GM23248 (cell line): ENCODE measurements at regions not wholly inside any gene's neighbourhood (a gene's known extent, or its start where the extent isn't known, plus 50 kb on each side); places are given as distances from the start of the nearest gene placed in this dataset.

Source experiments
- DNase-seq: peaks from one replicate; pipeline ENCODE4 v3.0.0-alpha.2; 2015
- H2AFZ ChIP-seq: fragments of 200-600 bp; sonication (generic); 2 replicates; pipeline ENCODE4 v1.6.1; 2016; ENCODE audit warnings: antibody characterized with exemption
- H3F3A ChIP-seq: fragments of 200-600 bp; sonication (generic); 2 replicates; pipeline ENCODE4 v1.6.1; 2016; ENCODE audit warnings: mild to moderate bottlenecking, antibody characterized with exemption, mixed run types; ENCODE audit not compliant: insufficient read depth
- H3K27ac ChIP-seq: fragments of 200-600 bp; sonication (generic); 2 replicates; pipeline ENCODE4 v1.5.1; 2016; ENCODE audit warnings: mild to moderate bottlenecking
- H3K27me3 ChIP-seq: fragments of 200-600 bp; sonication (generic); replicated peaks from 2 replicates; pipeline ENCODE4 v1.6.1; 2016; ENCODE audit warnings: mild to moderate bottlenecking; ENCODE audit not compliant: insufficient read depth
- H3K36me3 ChIP-seq: fragments of 200-600 bp; sonication (generic); 2 replicates; pipeline ENCODE4 v1.6.1; 2016; ENCODE audit warnings: low read depth, mild to moderate bottlenecking
- H3K4me1 ChIP-seq: fragments of 200-600 bp; sonication (generic); 2 replicates; pipeline ENCODE4 v1.6.1; 2016; ENCODE audit warnings: mild to moderate bottlenecking; ENCODE audit not compliant: insufficient read depth
- H3K4me2 ChIP-seq: fragments of 200-600 bp; sonication (generic); one replicate; pipeline ENCODE4 v1.6.1; 2016; ENCODE audit warnings: mild to moderate bottlenecking; ENCODE audit not compliant: unreplicated experiment
- H3K4me3 ChIP-seq: fragments of 200-600 bp; sonication (generic); 2 replicates; pipeline ENCODE4 v1.5.1; 2016; ENCODE audit warnings: mild to moderate bottlenecking
- H3K79me2 ChIP-seq: fragments of 200-600 bp; sonication (generic); 2 replicates; pipeline ENCODE4 v1.6.1; 2016; ENCODE audit warnings: mild to moderate bottlenecking; ENCODE audit not compliant: insufficient read depth
- H3K9ac ChIP-seq: fragments of 200-600 bp; sonication (generic); 2 replicates; pipeline ENCODE4 v1.6.1; 2016; ENCODE audit warnings: mild to moderate bottlenecking
- H3K9me2 ChIP-seq: fragments of 200-600 bp; sonication (generic); 2 replicates; pipeline ENCODE4 v1.6.1; 2016; ENCODE audit warnings: mixed run types, mild to moderate bottlenecking, moderate library complexity; ENCODE audit not compliant: insufficient read depth
- H3K9me3 ChIP-seq: fragments of 200-600 bp; sonication (generic); one replicate; pipeline ENCODE4 v1.6.1; 2017; ENCODE audit warnings: low read depth
- H4K20me1 ChIP-seq: fragments of 200-600 bp; sonication (generic); 2 replicates; pipeline ENCODE4 v1.6.0; 2016; ENCODE audit not compliant: insufficient read depth
- EZH2 ChIP-seq: fragments of 200-600 bp; sonication (generic); IDR thresholded peaks from 2 replicates; pipeline ENCODE4 v1.6.1; 2018; ENCODE audit warnings: antibody characterized with exemption, mild to moderate bottlenecking; ENCODE audit not compliant: insufficient read depth, poor library complexity, severe bottlenecking
- EZH2phosphoT487 ChIP-seq: fragments of 200-600 bp; sonication (generic); IDR thresholded peaks from 2 replicates; pipeline ENCODE4 v1.6.1; 2018; ENCODE audit warnings: antibody characterized with exemption, moderate library complexity, mild to moderate bottlenecking, low read depth; ENCODE audit not compliant: insufficient read depth
- WGBS, 2 experiments: methylation state at CpG; one replicate each; pipeline ENCODE4 v1.1.6; 2015 to 2017; ENCODE audit warnings: low lambda C conversion rate in 2 of 2, low coverage in 1 of 2; ENCODE audit errors: missing lambda C conversion rate in 2 of 2; 5-methylcytosine and 5-hydroxymethylcytosine counted together
- in situ Hi-C: fragments of 300-500 bp; cut with MboI; formaldehyde crosslinking; loops from 2 replicates; pipeline ENCODE4 v1.15.0; 2020

DNA sequence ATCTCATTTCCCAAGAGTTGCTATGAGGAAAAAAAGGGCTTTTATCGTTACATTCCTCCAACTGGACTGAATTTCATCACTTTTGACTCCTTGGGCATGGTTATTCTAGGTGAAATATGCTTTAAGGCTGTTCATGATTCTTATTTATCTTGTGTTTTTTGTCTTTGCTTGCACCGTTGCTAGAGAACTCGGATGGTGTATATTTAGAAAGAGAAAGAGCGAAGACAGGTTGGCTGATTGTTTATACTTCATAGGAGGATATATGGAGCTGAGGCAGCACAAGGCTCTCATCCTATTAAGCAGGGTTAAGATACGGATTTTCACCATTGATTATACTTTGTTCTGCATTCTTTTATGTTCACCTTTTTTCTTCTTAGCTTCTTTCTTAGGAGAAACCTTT is 94.9 kb upstream of the GEMIN8 start:
- 27 to 32% methylated on average over 5 of the region's 5 CpGs for WGBS, 2 experiments
- Histone ChIP-seq H4K20me1 (no peaks in the 10 kb centered on the region), H3K4me2 (no peak overlapping the region), H3K4me1 (no peaks in the 10 kb centered on the region), H3K9me3 (no peaks in the 10 kb centered on the region), H3K27me3 (no peaks in the 10 kb centered on the region), H3F3A (no peaks in the 10 kb centered on the region), H3K36me3 (no peaks in the 10 kb centered on the region), H3K4me3 (no peak overlapping the region), H3K79me2 (no peaks in the 10 kb centered on the region), H3K9me2 (no peaks in the 10 kb centered on the region), H3K27ac (no peak overlapping the region), H3K9ac (no peak overlapping the region), H2AFZ (no peak overlapping the region)
- DNase-seq = no peak
- TF ChIP-seq EZH2phosphoT487 (no peak), EZH2 (no peak)
- in situ Hi-C loops = no loop called here

GRCh38 chrX:14095702-14096101 is 66.0 kb upstream of the GEMIN8 start:
- no peaks in the 10 kb centered on the region for H3F3A ChIP-seq
- H3K4me3 ChIP-seq = peak overlapping the region; percentile 56
- no peaks in the 10 kb centered on the region for H3K9me3 ChIP-seq
- no peaks in the 10 kb centered on the region for H3K27me3 ChIP-seq
- TF ChIP-seq EZH2phosphoT487 = no peak
- no peak for TF ChIP-seq EZH2
- H3K4me2 ChIP-seq = peak overlapping the region; percentile 65
- H3K27ac ChIP-seq = no peak overlapping the region
- H2AFZ ChIP-seq = no peak overlapping the region
- WGBS, 2 experiments = 0 to 3% methylated on average over 12 to 13 of the region's 13 CpGs
- H3K36me3 ChIP-seq = no peaks in the 10 kb centered on the region
- H4K20me1 ChIP-seq = no peaks in the 10 kb centered on the region
- no peaks in the 10 kb centered on the region for H3K4me1 ChIP-seq
- peak; percentile 71 for DNase-seq
- no peak overlapping the region for H3K9ac ChIP-seq
- in situ Hi-C loops = loop anchor here (10.0 to 25.0 kb wide), 2 partner anchors 1049 to 1142 kb away; no protein-coding TSS in a partner anchor
- H3K9me2 ChIP-seq = no peaks in the 10 kb centered on the region
- H3K79me2 ChIP-seq = no peaks in the 10 kb centered on the region

DNA sequence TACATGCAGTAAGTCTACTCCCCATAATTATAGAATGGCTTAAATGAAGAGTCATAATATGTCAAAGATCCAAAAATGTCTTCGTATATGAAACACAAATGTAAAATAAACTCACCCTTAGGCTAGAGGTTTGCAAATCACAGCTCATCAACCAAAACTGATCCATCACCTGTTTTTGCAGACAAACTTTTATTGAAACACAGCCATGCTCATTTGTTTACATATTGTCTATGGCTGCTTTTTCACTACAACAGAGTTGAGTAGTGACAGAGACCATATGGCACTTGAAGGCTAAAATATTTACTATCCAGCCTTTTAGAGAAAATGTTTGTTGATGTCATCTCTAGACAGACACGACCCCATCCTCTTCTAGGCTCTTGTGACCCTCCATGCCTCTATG is 64.5 kb upstream of the GEMIN8 start:
- no peak overlapping the region for H3K9ac ChIP-seq
- no peak overlapping the region for H3K27ac ChIP-seq
- in situ Hi-C loops = loop anchor here (10.0 to 25.0 kb wide), 2 partner anchors 1051 to 1143 kb away; no protein-coding TSS in a partner anchor
- TF ChIP-seq EZH2phosphoT487 (no peak), EZH2 (no peak)
- H3K9me3 ChIP-seq = no peaks in the 10 kb centered on the region
- no peaks in the 10 kb centered on the region for H3F3A ChIP-seq
- no peaks in the 10 kb centered on the region for H3K27me3 ChIP-seq
- no peaks in the 10 kb centered on the region for H3K79me2 ChIP-seq
- no peaks in the 10 kb centered on the region for H4K20me1 ChIP-seq
- no peaks in the 10 kb centered on the region for H3K4me1 ChIP-seq
- 48 to 51% methylated on average over 2 of the region's 2 CpGs for WGBS, 2 experiments
- no peak for DNase-seq
- no peak overlapping the region for H3K4me3 ChIP-seq
- H3K36me3 ChIP-seq = no peaks in the 10 kb centered on the region
- no peak overlapping the region for H3K4me2 ChIP-seq
- H2AFZ ChIP-seq = no peak overlapping the region
- H3K9me2 ChIP-seq = no peaks in the 10 kb centered on the region

DNA sequence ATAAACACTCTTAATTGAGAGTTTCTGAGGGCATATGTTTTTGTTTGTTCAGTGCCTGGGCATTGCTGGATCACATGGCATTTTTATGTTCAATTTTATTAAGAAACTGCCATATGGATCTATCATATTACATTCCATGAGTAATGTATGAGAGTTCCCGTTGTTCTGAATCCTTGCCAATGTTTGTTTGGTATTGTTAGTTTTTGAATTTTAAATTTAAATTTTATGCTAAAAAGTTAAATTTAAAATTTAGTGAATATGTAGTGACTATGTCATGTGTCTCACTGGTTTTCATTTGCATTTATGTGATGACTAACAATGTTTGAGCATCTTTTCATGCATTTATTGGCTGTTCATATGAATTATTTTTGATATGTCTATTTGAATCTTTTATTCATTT is 54.8 kb upstream of the GEMIN8 start:
- no peak overlapping the region for H3K4me3 ChIP-seq
- no peaks in the 10 kb centered on the region for H3K36me3 ChIP-seq
- H3K27ac ChIP-seq = no peak overlapping the region
- H3K27me3 ChIP-seq = no peaks in the 10 kb centered on the region
- H3K9me3 ChIP-seq = no peaks in the 10 kb centered on the region
- DNase-seq = no peak
- H4K20me1 ChIP-seq = no peaks in the 10 kb centered on the region
- no peak overlapping the region for H2AFZ ChIP-seq
- WGBS, 2 experiments = 50 to 57% methylated on average over 1 of the region's 1 CpG
- TF ChIP-seq EZH2 = no peak
- no peaks in the 10 kb centered on the region for H3F3A ChIP-seq
- no peak overlapping the region for H3K4me2 ChIP-seq
- H3K9ac ChIP-seq = no peak overlapping the region
- no peaks in the 10 kb centered on the region for H3K79me2 ChIP-seq
- no peaks in the 10 kb centered on the region for H3K9me2 ChIP-seq
- H3K4me1 ChIP-seq = no peaks in the 10 kb centered on the region
- in situ Hi-C loops = loop anchor here (25.0 kb wide), 1 partner anchor 1153 kb away; no protein-coding TSS in a partner anchor

- no peaks in the 10 kb centered on the region for H3K36me3 ChIP-seq
- H3K27me3 ChIP-seq = no peaks in the 10 kb centered on the region
- no peaks in the 10 kb centered on the region for H3K79me2 ChIP-seq
- no peaks in the 10 kb centered on the region for H3K4me1 ChIP-seq
- H3K9ac ChIP-seq = no peak overlapping the region
- no peak overlapping the region for H3K27ac ChIP-seq
- no peaks in the 10 kb centered on the region for H4K20me1 ChIP-seq
- no peak overlapping the region for H3K4me3 ChIP-seq
- H3F3A ChIP-seq = no peaks in the 10 kb centered on the region
- no peaks in the 10 kb centered on the region for H3K9me2 ChIP-seq
- H2AFZ ChIP-seq = no peak overlapping the region
- in situ Hi-C loops = loop anchor here (25.0 kb wide), 1 partner anchor 1154 kb away; no protein-coding TSS in a partner anchor
- no peak for DNase-seq
- TF ChIP-seq EZH2phosphoT487 (no peak), EZH2 (no peak)
- H3K9me3 ChIP-seq = no peaks in the 10 kb centered on the region
- no peak overlapping the region for H3K4me2 ChIP-seq
Observed at GRCh38 chrX:14083783-14084182, 54.1 kb upstream of the GEMIN8 start.
